GM21367 (cell line): ENCODE measurements at regions not wholly inside any gene's neighbourhood (a gene's known extent, or its start where the extent isn't known, plus 50 kb on each side); places are given as distances from the start of the nearest gene placed in this dataset.
A peak's percentile ranks its signal among the peaks of the same experiment; 100 is the strongest.
"Not testable (repeated sequence)": the region's sequence is repeated elsewhere in the genome, so short reads cannot be mapped to it uniquely, and the experiment has no call there.

Experiments
- ATAC-seq: cut with Tn5 transposase; IDR thresholded peaks from one replicate; pipeline ENCODE4 v1.9.1; 2021; ENCODE audit not compliant: unreplicated experiment

GRCh38 chr2:215833531-215834162, 179.7 kb downstream of the MREG start:
- ATAC-seq: no peak

- no peak for ATAC-seq
Measured at GRCh38 chr2:215832791-215833190, 180.6 kb downstream of the MREG start.

GRCh38 chr2:215831296-215831913, 181.9 kb downstream of the MREG start:
- ATAC-seq: peak; percentile 85

GRCh38 chr2:215830304-215830703, 183.0 kb downstream of the MREG start:
- ATAC-seq: no peak

- no peak for ATAC-seq
Measured at GRCh38 chr2:215829261-215829660, 184.1 kb downstream of the MREG start.

- ATAC-seq: peak; percentile 76
Measured at GRCh38 chr2:215828528-215829184, 184.7 kb downstream of the MREG start.

DNA sequence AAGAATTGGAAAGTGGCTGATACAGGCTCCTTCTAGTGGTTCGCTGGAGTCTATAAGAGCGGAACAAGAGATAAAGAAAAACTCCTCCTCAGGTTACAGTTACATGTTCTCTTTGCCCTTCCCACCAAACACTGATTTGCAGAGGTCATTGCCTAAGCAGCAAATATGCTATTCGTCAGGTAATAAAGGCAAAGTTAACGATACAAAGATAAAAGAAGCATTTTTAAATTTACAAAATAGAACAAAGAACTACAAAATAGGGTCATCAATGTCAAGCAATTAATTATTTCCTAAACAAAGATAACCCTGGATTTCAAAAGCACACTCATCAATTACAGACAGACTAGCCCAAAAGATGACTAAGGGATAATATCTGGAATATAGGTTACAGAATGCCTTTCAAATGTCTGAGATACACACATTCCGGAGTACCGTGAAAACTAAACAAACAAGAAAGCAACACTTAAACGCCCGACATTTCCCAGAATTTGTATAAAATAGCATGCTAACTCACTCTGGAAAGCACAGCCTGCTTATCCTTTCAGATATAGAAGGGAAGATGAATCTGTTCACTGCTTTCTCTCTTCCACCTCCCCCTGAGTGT, 186.4 kb downstream of the MREG start:
- no peak for ATAC-seq

GRCh38 chr2:215826376-215826775, 187.0 kb downstream of the MREG start:
- ATAC-seq: no peak

DNA sequence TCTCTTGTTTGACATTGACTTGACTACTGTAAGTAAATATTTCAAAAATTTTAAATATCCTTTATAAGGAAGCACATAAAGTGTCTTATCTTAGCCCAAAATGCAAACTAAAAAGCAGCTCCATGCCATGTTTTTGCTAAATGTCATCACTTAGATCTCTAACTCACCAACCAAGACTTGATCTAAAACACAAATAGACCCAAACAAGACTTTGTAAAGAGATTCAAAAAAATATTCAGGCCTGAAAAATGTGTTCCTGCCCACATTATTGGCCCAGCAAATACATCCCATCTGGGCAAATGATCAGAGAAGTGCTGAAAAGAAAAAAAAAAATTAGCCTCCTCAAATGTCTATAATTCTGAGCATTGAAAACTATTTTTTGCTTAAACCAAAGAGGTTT, 187.6 kb downstream of the MREG start:
- ATAC-seq: no peak

- not testable (repeated sequence) for ATAC-seq
Measured at GRCh38 chr2:215821298-215821697, 192.1 kb downstream of the MREG start.

- ATAC-seq: not testable (repeated sequence)
Measured at GRCh38 chr2:215819713-215820112, 193.6 kb downstream of the MREG start.

GRCh38 chr2:215817046-215817445, 196.3 kb downstream of the MREG start:
- ATAC-seq: no peak

DNA sequence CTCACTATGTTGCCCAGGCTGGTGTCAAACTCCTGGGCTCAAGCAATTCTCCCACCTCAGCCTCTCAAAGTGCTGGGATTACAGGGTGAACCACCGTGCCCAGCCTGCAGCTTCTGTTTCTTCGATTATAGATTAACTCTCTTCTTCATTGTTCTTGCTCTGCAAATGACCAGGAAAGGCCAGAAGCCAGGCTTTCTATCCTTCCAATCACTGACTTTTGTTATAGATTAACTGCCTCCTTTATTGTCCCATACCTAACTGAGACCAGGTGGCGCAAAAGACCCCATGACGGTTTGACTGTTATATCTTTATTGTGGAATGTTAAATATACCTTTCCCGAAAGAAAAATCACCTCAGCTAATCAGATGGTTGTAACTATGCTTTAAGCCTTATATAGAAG, 196.9 kb downstream of the MREG start:
- ATAC-seq: no peak

GRCh38 chr2:215815960-215816359, 197.4 kb downstream of the MREG start:
- ATAC-seq: no peak

GRCh38 chr2:215812966-215813365, 200.4 kb downstream of the MREG start:
- no peak for ATAC-seq

DNA sequence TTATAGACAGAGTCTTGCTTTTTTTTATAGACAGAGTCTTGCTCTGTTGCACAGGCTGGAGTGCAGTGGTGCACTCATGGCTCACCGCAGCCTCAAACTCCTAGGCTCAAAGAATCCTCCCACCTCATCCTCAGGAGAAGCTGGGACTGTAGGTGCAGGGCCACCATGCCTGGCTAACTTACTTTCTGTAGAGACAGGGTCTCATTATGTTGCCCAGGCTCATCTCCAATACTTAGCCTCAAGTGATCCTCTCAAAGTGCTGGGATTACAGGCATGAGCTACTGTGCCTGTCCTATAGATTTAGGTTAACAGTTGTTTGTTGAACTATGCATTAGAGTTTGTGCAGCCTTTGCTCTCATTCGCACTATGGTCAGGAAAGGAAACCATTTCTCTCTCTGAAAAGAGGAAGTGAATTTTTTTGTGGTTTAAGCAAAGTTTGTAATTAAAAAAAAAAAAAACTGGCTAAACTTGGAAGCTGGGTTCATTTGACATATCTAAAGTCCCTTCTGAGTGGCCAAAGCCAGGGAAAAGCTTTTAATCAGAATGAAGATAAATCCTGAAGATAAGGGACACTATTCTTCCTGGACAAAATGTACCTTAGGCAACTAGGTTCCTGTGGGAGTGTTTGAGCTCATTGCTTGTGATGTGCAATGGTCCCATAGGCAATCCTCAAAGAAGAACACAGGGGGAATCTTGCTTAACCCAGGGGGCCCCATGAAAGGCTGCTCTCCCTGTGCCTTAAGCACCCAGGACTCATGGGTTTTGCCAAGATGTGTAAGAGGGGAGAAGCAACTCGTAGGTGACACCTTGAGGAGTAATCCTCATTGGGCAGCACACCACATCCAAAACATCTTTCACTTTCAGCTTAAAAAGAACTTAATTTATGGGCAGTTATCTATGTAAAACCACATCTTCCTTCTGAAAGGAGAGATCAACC, 201.7 kb downstream of the MREG start:
- peak; percentile 96 for ATAC-seq

DNA sequence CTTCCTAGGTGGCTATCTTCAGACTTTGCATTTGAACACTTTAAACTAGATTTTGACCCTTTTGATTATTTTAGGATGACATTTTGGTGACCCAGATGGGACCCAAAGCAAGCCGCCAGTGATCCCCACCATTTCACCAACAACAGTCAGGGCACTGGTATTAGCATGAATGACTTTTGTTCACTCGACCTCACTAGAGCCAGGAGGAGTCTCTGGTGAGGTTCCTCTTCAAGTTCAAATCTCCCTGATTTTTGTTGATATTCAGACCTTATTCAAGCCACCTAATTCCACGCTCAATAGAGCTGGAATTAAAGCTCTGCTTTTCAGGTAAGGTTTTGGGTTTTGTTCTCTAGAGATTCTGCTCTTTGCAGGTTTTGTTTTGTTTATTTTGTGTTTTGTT, 202.3 kb downstream of the MREG start:
- peak; percentile 24 for ATAC-seq

GRCh38 chr2:215808996-215809395, 204.4 kb downstream of the MREG start:
- no peak for ATAC-seq

GRCh38 chr2:215808194-215808593, 205.2 kb downstream of the MREG start:
- no peak for ATAC-seq

DNA sequence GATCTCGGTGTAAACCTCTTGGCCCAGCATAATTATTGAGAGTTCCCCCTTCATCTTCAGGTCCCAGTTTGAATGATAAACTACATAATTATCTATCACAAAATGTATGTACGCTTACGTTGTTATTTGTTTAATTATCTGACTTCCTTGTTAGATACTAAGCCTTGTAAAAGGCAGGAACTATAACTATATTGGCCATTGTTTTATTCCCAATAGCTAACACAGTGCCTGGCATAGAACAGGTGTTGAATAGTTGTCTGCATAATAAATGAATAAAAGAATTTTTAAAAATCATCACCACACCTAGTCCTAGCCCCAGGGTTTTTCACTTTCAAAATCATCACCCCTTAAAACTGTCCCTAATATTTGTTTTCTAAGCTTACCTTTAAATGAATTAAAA, 207.9 kb downstream of the MREG start:
- ATAC-seq: no peak

DNA sequence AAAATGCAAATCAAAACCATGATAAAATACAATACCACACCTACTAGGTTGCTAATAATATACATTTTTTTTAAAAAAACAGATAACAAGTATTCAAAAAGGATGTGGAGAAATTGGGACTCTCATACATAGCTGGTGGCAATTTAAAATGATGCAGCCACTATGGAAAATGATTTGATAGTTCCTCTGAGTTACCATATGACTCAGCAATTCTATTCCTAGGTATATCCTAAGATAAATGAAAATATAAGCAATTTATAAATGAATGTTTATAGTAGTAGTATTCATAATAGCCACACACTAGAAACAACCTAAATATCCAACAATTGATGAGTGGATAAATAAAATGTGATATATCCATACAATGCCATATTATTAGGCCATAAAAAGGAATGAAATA, 210.2 kb downstream of the MREG start:
- ATAC-seq: no peak
